HCT116 (cell line): ENCODE measurements at regions not wholly inside any gene's neighbourhood (a gene's known extent, or its start where the extent isn't known, plus 50 kb on each side); places are given as distances from the start of the nearest gene placed in this dataset.

Experiments used
- ATAC-seq: fragments of 200-7000 bp; cut with Tn5 transposase; 2 replicates; pipeline ENCODE4 v1.9.1; 2020; ENCODE audit warnings: mild to moderate bottlenecking, moderate library complexity
- BruUV-seq: library from RNA; stranded (reverse); fragments of 400-500 nt; replicated peaks from 2 replicates; lab custom pipeline; 2021; lab: Mats Ljungman, UMichigan
- CTCF ChIA-PET: fragments of 300-600 bp; sonication (Branson Sonifier 250); formaldehyde crosslinking; loops from one replicate; lab custom pipeline; 2021; ENCODE audit warnings: antibody characterized with exemption; lab: Charles Lee
- POLR2A ChIA-PET: fragments of 300-600, 350-600 bp; sonication (Branson Sonifier 250); formaldehyde crosslinking; loops from one replicate; lab custom pipeline; 2021; ENCODE audit warnings: antibody characterized with exemption; lab: Charles Lee
- RAD21 ChIA-PET, 2 experiments: fragments of 300-600 bp; sonication (Branson Sonifier 250); formaldehyde crosslinking; loops; one replicate each; lab custom pipeline; 2023; ENCODE audit warnings: low total read pairs in 2 of 2; ENCODE audit not compliant: uncharacterized antibody in 2 of 2, unreplicated experiment in 2 of 2, low non-redundant PET in 1 of 2; lab: Charles Lee
- DNase-seq: peaks from one replicate; pipeline ENCODE4 v3.0.0-alpha.2; 2010; ENCODE audit warnings: low read depth, low spot score
- H2AFZ ChIP-seq: fragments of 200-600 bp; shearing (Covaris generic), sonication (generic); 2 replicates; pipeline ENCODE4 v1.6.1; 2017; ENCODE audit warnings: low read depth, mixed run types, mixed read lengths, antibody characterized with exemption, low read length; ENCODE audit not compliant: poor library complexity, severe bottlenecking
- H3K27ac ChIP-seq: 2 replicates; pipeline ENCODE4 v1.5.1; 2012; ENCODE audit warnings: low read depth, low read length
- H3K27me3 ChIP-seq: fragments of 200-600 bp; sonication (generic); 2 replicates; pipeline ENCODE4 v1.6.1; 2016; ENCODE audit warnings: mixed run types, low read length, mixed read lengths; ENCODE audit not compliant: insufficient read depth
- H3K36me3 ChIP-seq, 2 experiments: fragments of 200-500 bp in 1 of 2; fragments of 200-600 bp in 1 of 2; sonication (Bioruptor generic) in 1 of 2; sonication (generic) in 1 of 2; 2 replicates each; pipeline versions ENCODE4 v1.5.1 to v1.6.1; 2014 to 2016; ENCODE audit warnings: low read length in 2 of 2, inconsistent platforms in 1 of 2, mixed read lengths in 1 of 2, mixed run types in 1 of 2; ENCODE audit not compliant: insufficient read depth in 2 of 2, control insufficient read depth in 1 of 2
- H3K4me1 ChIP-seq, 2 experiments: fragments of 200-600 bp in 1 of 2; sonication (generic) in 1 of 2; 2 replicates each; pipeline versions ENCODE4 v1.5.1 to v1.6.1; 2012 to 2017; ENCODE audit warnings: low read length in 2 of 2, inconsistent platforms in 1 of 2, mild to moderate bottlenecking in 1 of 2, mixed read lengths in 1 of 2, mixed run types in 1 of 2, moderate library complexity in 1 of 2; ENCODE audit not compliant: insufficient read depth in 2 of 2, control insufficient read depth in 1 of 2
- H3K4me2 ChIP-seq: fragments of 200-600 bp; sonication (generic); 2 replicates; pipeline ENCODE4 v1.6.1; 2017; ENCODE audit warnings: mixed run types, low read length, mixed read lengths
- H3K4me3 ChIP-seq, 2 experiments: fragments of 200-600 bp in 1 of 2; sonication (generic) in 1 of 2; replicated peaks in 1 of 2; 2 replicates each; pipeline ENCODE4 v1.5.1; 2011 to 2016; ENCODE audit warnings: low read length in 2 of 2, control low read depth in 1 of 2, low read depth in 1 of 2, mild to moderate bottlenecking in 1 of 2, mixed read lengths in 1 of 2, mixed run types in 1 of 2
- H3K79me2 ChIP-seq: fragments of 200-600 bp; sonication (generic); 2 replicates; pipeline ENCODE4 v1.6.1; 2017; ENCODE audit warnings: mild to moderate bottlenecking, mixed run types, low read length, moderate library complexity, mixed read lengths; ENCODE audit not compliant: insufficient read depth
- H3K9ac ChIP-seq: fragments of 200-600 bp; sonication (generic); 2 replicates; pipeline ENCODE4 v1.6.1; 2016; ENCODE audit warnings: low read length, mixed read lengths
- H3K9me2 ChIP-seq: fragments of 200-600 bp; sonication (generic), shearing (Covaris generic); 2 replicates; pipeline ENCODE4 v1.6.1; 2017; ENCODE audit warnings: mixed run types, mild to moderate bottlenecking, moderate library complexity; ENCODE audit not compliant: insufficient read depth
- H3K9me3 ChIP-seq, 2 experiments: fragments of 200-500 bp in 1 of 2; fragments of 200-600 bp in 1 of 2; sonication (Bioruptor generic) in 1 of 2; sonication (generic) in 1 of 2; 2 replicates each; pipeline ENCODE4 v1.6.1; 2014 to 2017; ENCODE audit warnings: low read length in 2 of 2, mixed read lengths in 2 of 2, inconsistent platforms in 1 of 2, low read depth in 1 of 2, mild to moderate bottlenecking in 1 of 2, mixed run types in 1 of 2, moderate library complexity in 1 of 2; ENCODE audit not compliant: control insufficient read depth in 1 of 2, insufficient read depth in 1 of 2
- H4K20me1 ChIP-seq: fragments of 200-600 bp; sonication (generic), shearing (Covaris generic); 2 replicates; pipeline ENCODE4 v1.6.1; 2017; ENCODE audit warnings: mixed run types, mild to moderate bottlenecking, moderate library complexity; ENCODE audit not compliant: insufficient read depth
- CEBPB ChIP-seq: IDR thresholded peaks from 2 replicates; pipeline ENCODE4 v1.6.1; 2012; ENCODE audit warnings: low read depth
- EGR1 ChIP-seq: IDR thresholded peaks from 2 replicates; pipeline ENCODE4 v1.6.1; 2012; ENCODE audit warnings: low read depth
- ELF1 ChIP-seq: IDR thresholded peaks from 2 replicates; pipeline ENCODE4 v1.6.1; 2012; ENCODE audit warnings: low read depth, borderline replicate concordance
- EZH2 ChIP-seq: fragments of 200-600 bp; sonication (generic); IDR thresholded peaks from 2 replicates; pipeline ENCODE4 v1.6.1; 2017; ENCODE audit warnings: antibody characterized with exemption, mixed run types
- EZH2phosphoT487 ChIP-seq: fragments of 200-600 bp; IDR thresholded peaks from 2 replicates; pipeline ENCODE4 v1.6.1; 2018; ENCODE audit warnings: antibody characterized with exemption, borderline replicate concordance
- FOSL1 ChIP-seq: IDR thresholded peaks from 2 replicates; pipeline ENCODE4 v1.6.1; 2012; ENCODE audit warnings: low read depth
- JUND ChIP-seq: IDR thresholded peaks from 2 replicates; pipeline ENCODE4 v1.6.1; 2012
- POLR2A ChIP-seq: IDR thresholded peaks from 2 replicates; pipeline ENCODE4 v1.7.0; 2011; ENCODE audit warnings: borderline replicate concordance; ENCODE audit not compliant: insufficient read depth, insufficient read length; ENCODE audit errors: extremely low read depth
- POLR2AphosphoS5 ChIP-seq: IDR thresholded peaks from 2 replicates; pipeline ENCODE4 v1.6.1; 2011; ENCODE audit warnings: mild to moderate bottlenecking, low read depth, low read length, moderate library complexity
- SIN3A ChIP-seq: IDR thresholded peaks from 2 replicates; pipeline ENCODE4 v1.6.1; 2012; ENCODE audit warnings: low read depth
- SP1 ChIP-seq: IDR thresholded peaks from 2 replicates; pipeline ENCODE4 v1.6.1; 2012; ENCODE audit warnings: low read depth
- ZFX ChIP-seq: fragments of 450-650 bp; IDR thresholded peaks from 2 replicates; pipeline ENCODE4 v1.6.1; 2017
- ZNF274 ChIP-seq: fragments of 200-500 bp; sonication (Bioruptor generic); IDR thresholded peaks from 2 replicates; pipeline ENCODE4 v1.6.1; 2014; ENCODE audit warnings: mild to moderate bottlenecking, low read depth, low read length, inconsistent platforms
- intact Hi-C: fragments of 100-400 bp; cut with micrococcal nuclease; formaldehyde crosslinking; loops from 2 replicates; pipeline ENCODE4 v1.10.0; 2022
- TF ChIP-seq, protein P1 (sequence below), 3 experiments: fragments of 200-600 bp in 1 of 3; sonication (generic) in 1 of 3; IDR thresholded peaks in 2 of 3; conservative IDR thresholded peaks in 1 of 3; 2 replicates each; pipeline ENCODE4 v1.5.1; 2012 to 2017; ENCODE audit warnings: low read depth in 2 of 3, low read length in 2 of 3, antibody characterized with exemption in 1 of 3, borderline replicate concordance in 1 of 3, control low read depth in 1 of 3, mild to moderate bottlenecking in 1 of 3, mixed read lengths in 1 of 3, mixed run types in 1 of 3, moderate library complexity in 1 of 3; ENCODE audit not compliant: insufficient read depth in 1 of 3
- TF ChIP-seq, protein P2 (sequence below): IDR thresholded peaks from 2 replicates; pipeline ENCODE4 v1.6.1; 2012
- TF ChIP-seq, protein P3 (sequence below): IDR thresholded peaks from 2 replicates; pipeline ENCODE4 v1.6.1; 2012; ENCODE audit warnings: low read depth
- TF ChIP-seq, protein P4 (sequence below): IDR thresholded peaks from 2 replicates; pipeline ENCODE4 v1.6.1; 2011; ENCODE audit warnings: mild to moderate bottlenecking, low read length, moderate library complexity; ENCODE audit not compliant: insufficient replicate concordance; ENCODE audit errors: extremely low read depth
- TF ChIP-seq, protein P5 (sequence below): IDR thresholded peaks from 2 replicates; pipeline ENCODE4 v1.6.1; 2012

DNA sequence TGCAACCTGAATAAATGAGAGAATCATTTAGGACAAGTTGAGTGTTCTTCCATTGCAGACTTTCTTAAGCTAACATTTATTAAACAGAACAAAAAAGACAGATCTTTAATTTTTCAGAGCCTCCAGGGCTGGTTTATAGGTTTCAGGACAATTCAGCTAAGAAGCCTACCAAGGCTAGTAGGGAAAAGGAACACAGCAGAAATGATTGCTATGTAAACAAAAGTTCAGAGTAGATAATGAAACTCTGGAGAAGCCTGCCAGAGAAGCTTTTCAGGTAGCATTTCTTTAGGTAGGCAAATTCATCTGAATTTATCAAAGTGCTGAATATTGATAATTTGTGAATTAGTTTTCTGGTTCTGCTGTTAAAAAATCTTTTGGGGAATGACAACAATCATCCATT is 264.2 kb downstream of the DEPDC1B start:
- BruUV-seq, result no TSS peak
- CTCF ChIA-PET, result no interaction called here

More for the DNA sequence above, 264.2 kb downstream of the DEPDC1B start:
- TF ChIP-seq CEBPB, result no peak
- no peak for TF ChIP-seq ZNF274
- TF ChIP-seq SP1, result no peak
- TF ChIP-seq, protein P1, sequence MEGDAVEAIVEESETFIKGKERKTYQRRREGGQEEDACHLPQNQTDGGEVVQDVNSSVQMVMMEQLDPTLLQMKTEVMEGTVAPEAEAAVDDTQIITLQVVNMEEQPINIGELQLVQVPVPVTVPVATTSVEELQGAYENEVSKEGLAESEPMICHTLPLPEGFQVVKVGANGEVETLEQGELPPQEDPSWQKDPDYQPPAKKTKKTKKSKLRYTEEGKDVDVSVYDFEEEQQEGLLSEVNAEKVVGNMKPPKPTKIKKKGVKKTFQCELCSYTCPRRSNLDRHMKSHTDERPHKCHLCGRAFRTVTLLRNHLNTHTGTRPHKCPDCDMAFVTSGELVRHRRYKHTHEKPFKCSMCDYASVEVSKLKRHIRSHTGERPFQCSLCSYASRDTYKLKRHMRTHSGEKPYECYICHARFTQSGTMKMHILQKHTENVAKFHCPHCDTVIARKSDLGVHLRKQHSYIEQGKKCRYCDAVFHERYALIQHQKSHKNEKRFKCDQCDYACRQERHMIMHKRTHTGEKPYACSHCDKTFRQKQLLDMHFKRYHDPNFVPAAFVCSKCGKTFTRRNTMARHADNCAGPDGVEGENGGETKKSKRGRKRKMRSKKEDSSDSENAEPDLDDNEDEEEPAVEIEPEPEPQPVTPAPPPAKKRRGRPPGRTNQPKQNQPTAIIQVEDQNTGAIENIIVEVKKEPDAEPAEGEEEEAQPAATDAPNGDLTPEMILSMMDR (IDR thresholded peaks at IDR 0.05 in 2 of 3, conservative IDR thresholded peaks at IDR 0.05 in 1 of 3; ENCODE audit: borderline replicate concordance in 1 of 3, insufficient read depth in 1 of 3, low read depth in 2 of 3, low read length in 2 of 3), result no peak
- TF ChIP-seq POLR2A, result no peak
- no peak for TF ChIP-seq EZH2phosphoT487
- TF ChIP-seq, protein P2, sequence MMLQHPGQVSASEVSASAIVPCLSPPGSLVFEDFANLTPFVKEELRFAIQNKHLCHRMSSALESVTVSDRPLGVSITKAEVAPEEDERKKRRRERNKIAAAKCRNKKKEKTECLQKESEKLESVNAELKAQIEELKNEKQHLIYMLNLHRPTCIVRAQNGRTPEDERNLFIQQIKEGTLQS, result no peak
- TF ChIP-seq, protein P3, sequence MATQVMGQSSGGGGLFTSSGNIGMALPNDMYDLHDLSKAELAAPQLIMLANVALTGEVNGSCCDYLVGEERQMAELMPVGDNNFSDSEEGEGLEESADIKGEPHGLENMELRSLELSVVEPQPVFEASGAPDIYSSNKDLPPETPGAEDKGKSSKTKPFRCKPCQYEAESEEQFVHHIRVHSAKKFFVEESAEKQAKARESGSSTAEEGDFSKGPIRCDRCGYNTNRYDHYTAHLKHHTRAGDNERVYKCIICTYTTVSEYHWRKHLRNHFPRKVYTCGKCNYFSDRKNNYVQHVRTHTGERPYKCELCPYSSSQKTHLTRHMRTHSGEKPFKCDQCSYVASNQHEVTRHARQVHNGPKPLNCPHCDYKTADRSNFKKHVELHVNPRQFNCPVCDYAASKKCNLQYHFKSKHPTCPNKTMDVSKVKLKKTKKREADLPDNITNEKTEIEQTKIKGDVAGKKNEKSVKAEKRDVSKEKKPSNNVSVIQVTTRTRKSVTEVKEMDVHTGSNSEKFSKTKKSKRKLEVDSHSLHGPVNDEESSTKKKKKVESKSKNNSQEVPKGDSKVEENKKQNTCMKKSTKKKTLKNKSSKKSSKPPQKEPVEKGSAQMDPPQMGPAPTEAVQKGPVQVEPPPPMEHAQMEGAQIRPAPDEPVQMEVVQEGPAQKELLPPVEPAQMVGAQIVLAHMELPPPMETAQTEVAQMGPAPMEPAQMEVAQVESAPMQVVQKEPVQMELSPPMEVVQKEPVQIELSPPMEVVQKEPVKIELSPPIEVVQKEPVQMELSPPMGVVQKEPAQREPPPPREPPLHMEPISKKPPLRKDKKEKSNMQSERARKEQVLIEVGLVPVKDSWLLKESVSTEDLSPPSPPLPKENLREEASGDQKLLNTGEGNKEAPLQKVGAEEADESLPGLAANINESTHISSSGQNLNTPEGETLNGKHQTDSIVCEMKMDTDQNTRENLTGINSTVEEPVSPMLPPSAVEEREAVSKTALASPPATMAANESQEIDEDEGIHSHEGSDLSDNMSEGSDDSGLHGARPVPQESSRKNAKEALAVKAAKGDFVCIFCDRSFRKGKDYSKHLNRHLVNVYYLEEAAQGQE, result no peak
- no peak for TF ChIP-seq EGR1
- TF ChIP-seq JUND, result no peak
- TF ChIP-seq ELF1, result no peak
- TF ChIP-seq EZH2, result no peak
- TF ChIP-seq, protein P4, sequence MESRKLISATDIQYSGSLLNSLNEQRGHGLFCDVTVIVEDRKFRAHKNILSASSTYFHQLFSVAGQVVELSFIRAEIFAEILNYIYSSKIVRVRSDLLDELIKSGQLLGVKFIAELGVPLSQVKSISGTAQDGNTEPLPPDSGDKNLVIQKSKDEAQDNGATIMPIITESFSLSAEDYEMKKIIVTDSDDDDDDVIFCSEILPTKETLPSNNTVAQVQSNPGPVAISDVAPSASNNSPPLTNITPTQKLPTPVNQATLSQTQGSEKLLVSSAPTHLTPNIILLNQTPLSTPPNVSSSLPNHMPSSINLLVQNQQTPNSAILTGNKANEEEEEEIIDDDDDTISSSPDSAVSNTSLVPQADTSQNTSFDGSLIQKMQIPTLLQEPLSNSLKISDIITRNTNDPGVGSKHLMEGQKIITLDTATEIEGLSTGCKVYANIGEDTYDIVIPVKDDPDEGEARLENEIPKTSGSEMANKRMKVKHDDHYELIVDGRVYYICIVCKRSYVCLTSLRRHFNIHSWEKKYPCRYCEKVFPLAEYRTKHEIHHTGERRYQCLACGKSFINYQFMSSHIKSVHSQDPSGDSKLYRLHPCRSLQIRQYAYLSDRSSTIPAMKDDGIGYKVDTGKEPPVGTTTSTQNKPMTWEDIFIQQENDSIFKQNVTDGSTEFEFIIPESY, result no peak
- TF ChIP-seq ZFX, result no peak
- TF ChIP-seq FOSL1, result no peak
- no peak for TF ChIP-seq SIN3A
- TF ChIP-seq POLR2AphosphoS5, result no peak
- TF ChIP-seq, protein P5, sequence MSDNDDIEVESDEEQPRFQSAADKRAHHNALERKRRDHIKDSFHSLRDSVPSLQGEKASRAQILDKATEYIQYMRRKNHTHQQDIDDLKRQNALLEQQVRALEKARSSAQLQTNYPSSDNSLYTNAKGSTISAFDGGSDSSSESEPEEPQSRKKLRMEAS, result no peak
- Histone ChIP-seq H3K9me2 (no peaks in the 10 kb centered on the region), H3K4me2 (no peak overlapping the region), H2AFZ (no peak overlapping the region), H3K79me2 (no peaks in the 10 kb centered on the region), H3K9me3 (no peaks in the 10 kb centered on the region), H4K20me1 (no peaks in the 10 kb centered on the region), H3K4me1 (no peaks in the 10 kb centered on the region), H3K27ac (no peak overlapping the region), H3K4me3 (no peak overlapping the region), H3K36me3 (no peaks in the 10 kb centered on the region), H3K27me3 (peaks cover 9% of the 10 kb centered on the region; the same call in 1 of the 2 replicates), H3K9ac (no peak overlapping the region)
- POLR2A ChIA-PET, result no interaction called here
- intact Hi-C loops, result no loop called here
- ATAC-seq (no peak), DNase-seq (no peak)
- RAD21 ChIA-PET, result no interaction called here
